ENCODE measurements at regions not wholly inside any gene's neighbourhood (a gene's known extent, or its start where the extent isn't known, plus 50 kb on each side); places are given as distances from the start of the nearest gene placed in this dataset.

- H3K27ac Mint-ChIP-seq: no peak overlapping the region
- ChIA-PET CTCF (no interaction called here), POLR2A (interaction anchor here (1.0 kb wide), 1 partner anchor 12 kb away, joined by 3 read pairs; no protein-coding TSS in a partner anchor)
- intact Hi-C loops (cut with micrococcal nuclease): no loop called here
- no peak for TF ChIP-seq CTCF (IDR thresholded peaks at IDR 0.05)
- ATAC-seq: no peak
- no peaks in the 10 kb centered on the region for H3K36me3 Mint-ChIP-seq (ENCODE audit: low read depth)
- no peaks in the 10 kb centered on the region for H3K9me3 Mint-ChIP-seq
- no peak for DNase-seq
- H3K27me3 Mint-ChIP-seq: peaks cover 10% of the 10 kb centered on the region
- H3K4me3 Mint-ChIP-seq: no peak overlapping the region
- no peaks in the 10 kb centered on the region for H3K4me1 Mint-ChIP-seq (ENCODE audit: low read depth)
These were observed 86.0 kb upstream of the MAPK4 start for GRCh38 chr18:50473881-50474280.

DNA sequence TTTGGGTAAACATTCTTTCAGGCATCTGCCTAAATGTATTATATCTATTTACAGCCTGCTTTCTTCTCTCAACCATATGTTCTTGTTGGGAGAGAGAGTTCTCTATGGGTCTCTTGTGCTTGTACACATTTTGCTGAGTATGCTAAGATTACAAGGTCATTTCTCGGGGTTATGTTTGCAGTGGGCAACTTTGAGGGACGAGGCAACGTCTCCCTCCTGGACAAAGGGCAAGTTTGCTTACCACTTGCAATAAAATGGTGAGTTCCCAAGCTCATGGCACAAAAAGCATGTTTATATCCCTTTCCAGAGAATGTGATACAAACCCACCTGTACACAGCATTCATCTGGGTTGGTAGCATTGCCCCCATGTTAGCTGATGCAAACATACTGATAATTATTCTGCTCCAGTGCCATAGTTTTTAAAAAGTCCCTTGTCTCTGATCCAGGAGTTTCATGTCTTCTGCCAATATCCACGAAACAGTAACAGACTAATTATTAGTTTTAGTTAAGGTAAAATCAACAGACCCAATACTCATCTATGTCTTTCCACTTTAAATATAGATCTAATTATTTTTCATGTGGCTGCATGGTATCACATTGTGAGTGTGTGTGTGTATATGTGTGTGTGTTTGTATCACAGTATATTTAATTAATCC lies 84.2 kb upstream of the MAPK4 start:
- Mint-ChIP-seq H3K36me3 (ENCODE audit: low read depth) (no peaks in the 10 kb centered on the region), H3K4me3 (no peak overlapping the region), H3K27ac (no peak overlapping the region), H3K9me3 (no peaks in the 10 kb centered on the region), H3K4me1 (ENCODE audit: low read depth) (no peaks in the 10 kb centered on the region), H3K27me3 (peaks cover 10% of the 10 kb centered on the region)
- ChIA-PET CTCF (no interaction called here), POLR2A (no interaction called here)
- intact Hi-C loops (cut with micrococcal nuclease): no loop called here
- DNase-seq (no peak), ATAC-seq (no peak)
- TF ChIP-seq CTCF (IDR thresholded peaks at IDR 0.05): no peak

- DNase-seq: no peak
- ATAC-seq: no peak
- no peaks in the 10 kb centered on the region for H3K36me3 Mint-ChIP-seq (ENCODE audit: low read depth)
- no peak overlapping the region for H3K4me3 Mint-ChIP-seq
- H3K27ac Mint-ChIP-seq: no peak overlapping the region
- CTCF ChIA-PET: no interaction called here
- no peaks in the 10 kb centered on the region for H3K9me3 Mint-ChIP-seq
- POLR2A ChIA-PET: no interaction called here
- peaks cover 2% of the 10 kb centered on the region for H3K27me3 Mint-ChIP-seq
- no peaks in the 10 kb centered on the region for H3K4me1 Mint-ChIP-seq (ENCODE audit: low read depth)
- TF ChIP-seq CTCF (IDR thresholded peaks at IDR 0.05): no peak
- intact Hi-C loops (cut with micrococcal nuclease): no loop called here
These were observed 67.8 kb upstream of the MAPK4 start for GRCh38 chr18:50492097-50492496.

- H3K4me1 Mint-ChIP-seq (ENCODE audit: low read depth): no peaks in the 10 kb centered on the region
- H3K9me3 Mint-ChIP-seq: no peaks in the 10 kb centered on the region
- no peak overlapping the region for H3K27ac Mint-ChIP-seq
- no peak for DNase-seq
- H3K27me3 Mint-ChIP-seq: peaks cover 2% of the 10 kb centered on the region
- H3K36me3 Mint-ChIP-seq (ENCODE audit: low read depth): no peaks in the 10 kb centered on the region
- no peak overlapping the region for H3K4me3 Mint-ChIP-seq
- no peak for ATAC-seq
- CTCF ChIA-PET: no interaction called here
- POLR2A ChIA-PET: no interaction called here
- TF ChIP-seq CTCF (IDR thresholded peaks at IDR 0.05): no peak
- intact Hi-C loops (cut with micrococcal nuclease): no loop called here
These were observed 65.3 kb upstream of the MAPK4 start for GRCh38 chr18:50494569-50494968.

DNA sequence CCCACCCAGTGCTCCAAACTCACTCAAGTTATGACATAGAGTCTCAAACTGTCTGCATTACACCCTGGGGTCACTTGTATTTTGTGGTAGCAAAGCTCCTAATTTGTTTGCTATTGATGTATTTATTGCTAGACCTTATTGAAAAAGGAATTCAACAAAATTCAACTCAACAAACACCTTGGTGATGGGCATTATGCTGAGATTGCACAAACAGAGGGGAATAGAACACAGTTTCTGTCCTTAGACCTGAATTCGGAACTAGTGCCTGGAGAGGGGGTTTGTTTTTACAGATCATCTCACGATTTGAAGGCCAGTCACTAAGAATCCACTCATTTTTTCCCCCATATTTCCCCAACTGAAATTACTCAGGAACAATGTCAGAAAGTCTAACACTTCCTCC lies 53.5 kb upstream of the MAPK4 start:
- CTCF ChIA-PET: no interaction called here
- no peak for DNase-seq

More for the DNA sequence above, 53.5 kb upstream of the MAPK4 start:
- Mint-ChIP-seq H3K36me3 (ENCODE audit: low read depth) (no peaks in the 10 kb centered on the region), H3K9me3 (no peaks in the 10 kb centered on the region), H3K4me3 (no peak overlapping the region), H3K27ac (no peak overlapping the region), H3K4me1 (ENCODE audit: low read depth) (no peaks in the 10 kb centered on the region), H3K27me3 (peaks cover 13% of the 10 kb centered on the region)
- POLR2A ChIA-PET: no interaction called here
- TF ChIP-seq CTCF (IDR thresholded peaks at IDR 0.05): no peak
- ATAC-seq: no peak
- intact Hi-C loops (cut with micrococcal nuclease): no loop called here
